ENCODE measurements at regions not wholly inside any gene's neighbourhood (a gene's known extent, or its start where the extent isn't known, plus 50 kb on each side); places are given as distances from the start of the nearest gene placed in this dataset.

GRCh38 chr21:28641731-28642130, 350.9 kb downstream of the LTN1 start:
- DNase-seq (ENCODE audit: low spot score), result no peak

DNA sequence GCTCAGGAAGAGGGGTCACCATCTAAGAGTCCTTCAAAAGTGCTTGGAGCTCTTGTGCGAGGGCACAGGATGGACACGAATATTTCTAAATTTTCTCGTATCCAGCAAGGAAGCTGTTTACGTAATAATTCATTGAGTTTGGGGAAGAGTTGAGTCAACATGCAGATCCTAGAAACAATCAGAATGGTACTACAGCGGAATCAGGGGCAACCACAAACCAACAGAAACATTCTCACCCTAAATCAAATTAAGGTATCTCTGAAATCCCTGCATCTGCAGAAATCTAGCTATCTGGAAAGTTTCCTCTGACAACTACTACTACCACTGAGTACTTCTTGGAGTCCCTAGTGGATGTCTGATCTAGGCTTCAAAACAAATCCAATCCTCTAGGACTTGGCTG, 352.4 kb downstream of the LTN1 start:
- DNase-seq (ENCODE audit: low spot score), result no peak

GRCh38 chr21:28639737-28640136, 352.9 kb downstream of the LTN1 start:
- DNase-seq (ENCODE audit: low spot score), result no peak

DNA sequence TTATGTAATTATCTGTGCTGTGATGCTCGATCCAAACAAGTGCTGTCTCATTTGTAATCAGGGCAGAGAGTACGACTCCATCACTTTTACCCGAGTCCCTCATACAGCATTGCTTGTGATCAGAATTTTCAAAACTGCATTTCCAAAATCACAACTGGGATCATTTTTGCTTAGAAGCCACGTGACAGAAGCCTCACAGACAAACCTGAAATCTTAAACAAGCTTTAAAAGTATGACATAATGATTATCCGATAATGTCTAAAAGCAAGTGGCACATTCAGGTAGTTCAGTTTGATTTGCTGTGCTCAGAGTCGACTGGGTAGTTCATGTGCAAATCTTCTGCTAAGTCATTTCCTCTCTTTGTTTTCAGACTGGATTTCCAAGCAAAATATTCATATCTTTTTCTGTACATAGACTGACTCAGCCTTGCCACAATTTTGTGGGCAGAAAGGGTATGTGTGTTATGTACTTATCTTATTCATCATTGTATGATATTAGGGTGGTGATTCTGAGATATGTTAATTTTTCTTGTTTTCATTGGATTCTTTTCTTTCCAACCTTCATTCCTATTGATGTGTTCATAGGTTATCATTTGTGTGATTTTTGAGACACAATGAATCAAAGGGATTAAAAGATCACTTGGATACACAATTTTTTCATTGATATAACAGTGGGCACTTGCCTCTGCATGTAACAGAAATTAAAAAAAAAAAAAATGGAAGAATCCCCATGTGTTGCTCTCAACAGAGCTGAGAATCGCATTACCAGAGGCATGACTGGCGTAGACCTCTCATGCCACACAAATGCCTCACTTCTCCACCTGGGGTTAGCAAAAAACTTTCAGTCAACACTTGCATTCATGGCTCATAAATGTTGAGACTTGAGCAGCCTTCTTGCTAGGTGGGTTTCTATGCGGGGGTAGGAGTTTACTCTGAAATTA, 355.7 kb downstream of the LTN1 start:
- DNase-seq (ENCODE audit: low spot score), result peak; percentile 86

DNA sequence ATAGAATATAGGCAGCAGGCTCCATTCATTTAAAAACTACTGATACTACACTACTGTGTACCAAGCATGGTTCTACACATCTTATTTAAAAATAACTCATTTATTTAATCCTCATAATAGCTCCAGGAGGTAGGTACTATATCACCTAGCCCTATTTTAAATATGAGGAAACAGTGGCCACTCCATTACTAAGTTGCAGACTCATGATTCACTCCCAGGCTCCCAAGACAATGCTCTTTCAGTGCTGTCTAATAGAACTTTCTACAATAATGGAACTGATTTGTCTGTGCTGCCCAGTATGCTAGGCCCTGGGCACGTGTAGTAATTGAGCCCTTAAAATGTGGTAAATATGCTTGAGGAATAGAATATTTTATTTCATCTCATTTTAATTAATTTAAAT, 357.1 kb downstream of the LTN1 start:
- peak; percentile 37 for DNase-seq (ENCODE audit: low spot score)

- DNase-seq (ENCODE audit: low spot score), result peak; percentile 12
These were observed 358.7 kb downstream of the LTN1 start for GRCh38 chr21:28633839-28634555.

DNA sequence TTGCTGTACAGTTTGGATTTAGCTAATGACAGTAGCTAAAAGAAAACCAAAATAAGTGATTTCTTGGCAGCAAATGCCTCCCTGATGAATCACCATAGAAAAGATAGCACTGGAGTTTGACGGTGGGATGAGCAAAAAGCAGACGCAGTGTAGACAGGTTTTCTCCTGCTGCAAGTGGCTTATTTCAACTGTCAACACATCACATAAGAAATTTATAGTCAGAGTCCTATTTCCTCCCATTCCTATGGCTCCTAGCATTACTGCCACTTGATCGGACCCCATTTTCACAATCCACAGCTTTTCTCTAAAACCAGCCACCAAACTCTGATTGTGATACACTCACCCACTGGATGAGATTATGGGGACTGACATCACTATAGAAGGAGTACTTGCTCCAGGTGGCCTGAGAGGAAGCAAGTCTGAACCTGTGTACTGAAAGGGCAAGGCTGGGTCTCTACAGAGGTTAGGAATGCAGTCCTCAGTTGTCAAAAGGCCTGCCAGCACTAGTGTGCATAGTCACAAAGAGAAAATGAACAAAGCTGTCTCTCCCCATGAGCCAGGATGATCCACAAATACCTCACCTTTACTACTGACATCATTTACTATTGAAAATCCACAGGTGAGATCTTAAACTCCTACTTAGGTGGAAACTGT, 359.8 kb downstream of the LTN1 start:
- peak; percentile 41 for DNase-seq (ENCODE audit: low spot score)

- no peak for DNase-seq (ENCODE audit: low spot score)
These were observed 365.0 kb downstream of the LTN1 start for GRCh38 chr21:28627691-28628090.

GRCh38 chr21:28627261-28627660, 365.4 kb downstream of the LTN1 start:
- no peak for DNase-seq (ENCODE audit: low spot score)

- DNase-seq (ENCODE audit: low spot score), result no peak
These were observed 368.1 kb downstream of the LTN1 start for GRCh38 chr21:28624626-28625025.

DNA sequence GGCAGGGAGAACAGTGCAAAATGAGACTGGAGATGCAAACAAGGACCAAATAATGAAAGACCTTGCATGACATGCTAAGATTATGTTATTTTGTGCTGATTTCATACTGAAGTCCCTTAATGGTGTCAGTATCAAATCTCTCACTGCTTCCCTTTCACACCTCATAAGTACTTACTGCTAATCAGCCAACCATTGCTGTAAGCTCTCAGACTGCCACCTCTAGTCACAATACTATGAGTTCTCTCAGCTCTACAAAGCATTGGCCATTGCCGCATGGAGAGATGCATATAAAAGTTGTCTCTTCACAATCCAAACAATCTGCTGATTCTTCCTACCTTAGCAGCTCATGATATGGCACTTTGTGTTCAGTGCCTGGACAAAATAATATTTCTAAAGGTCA, 375.4 kb downstream of the LTN1 start:
- DNase-seq (ENCODE audit: low spot score), result no peak

DNA sequence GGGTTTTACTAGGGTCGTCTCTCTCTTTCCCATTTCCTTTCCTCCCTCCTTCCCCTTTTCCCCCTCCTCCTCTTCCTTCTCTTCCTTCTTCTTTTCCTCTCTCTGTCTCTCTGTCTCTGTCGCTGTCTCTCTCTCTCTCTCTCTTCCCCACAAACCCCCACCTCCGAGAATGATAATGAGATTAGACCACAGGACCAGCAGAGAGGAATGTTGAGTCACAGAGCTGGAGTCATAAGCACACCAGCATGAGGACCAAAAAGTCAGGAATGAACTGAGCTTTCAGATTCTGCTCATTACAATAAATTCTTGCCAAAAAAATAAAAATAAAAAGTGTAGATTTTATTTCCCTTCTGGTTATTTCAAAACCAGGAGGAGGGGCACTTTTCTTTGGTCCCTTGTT, 377.4 kb downstream of the LTN1 start:
- peak; percentile 16 for DNase-seq (ENCODE audit: low spot score)

DNA sequence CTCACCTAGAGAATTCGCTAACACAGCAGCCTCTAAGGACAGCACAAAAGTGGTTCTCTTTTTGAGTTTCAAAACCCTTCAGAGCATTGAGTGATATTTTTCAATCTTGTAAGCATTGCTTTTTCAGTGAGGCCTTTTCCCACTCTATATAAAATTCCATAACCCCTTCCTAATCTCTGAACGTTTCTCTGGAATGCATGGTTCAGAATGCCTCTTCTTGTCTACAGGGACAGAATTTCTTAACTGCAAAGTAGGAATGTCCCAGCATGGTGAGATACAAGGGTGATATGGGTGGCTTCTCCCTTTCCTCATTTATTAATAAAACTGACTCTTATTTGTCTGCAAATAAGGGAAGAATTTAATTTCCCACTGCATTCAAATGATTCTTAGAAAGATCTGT, 377.9 kb downstream of the LTN1 start:
- DNase-seq (ENCODE audit: low spot score), result no peak

DNA sequence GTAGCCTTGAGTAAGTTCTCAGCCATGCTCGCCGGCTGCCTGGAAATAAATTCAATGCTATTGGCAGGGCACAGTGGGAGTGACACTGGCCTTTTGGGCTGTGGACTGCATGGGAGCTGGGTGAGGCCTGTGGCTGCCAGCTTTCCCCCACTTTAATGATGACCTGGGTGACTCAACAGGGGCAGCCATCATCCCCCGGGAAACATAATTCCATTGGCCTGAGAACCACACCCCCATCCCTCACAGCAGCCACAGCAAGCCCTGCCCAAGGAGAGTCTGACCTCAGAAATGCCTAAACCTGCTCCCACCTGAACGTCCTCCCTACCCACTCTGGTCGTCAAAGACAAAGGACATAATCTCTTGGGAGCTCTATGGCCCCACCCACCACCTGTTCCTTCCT, 384.0 kb downstream of the LTN1 start:
- DNase-seq (ENCODE audit: low spot score), result no peak

GRCh38 chr21:28607545-28607944, 385.1 kb downstream of the LTN1 start:
- no peak for DNase-seq (ENCODE audit: low spot score)

DNA sequence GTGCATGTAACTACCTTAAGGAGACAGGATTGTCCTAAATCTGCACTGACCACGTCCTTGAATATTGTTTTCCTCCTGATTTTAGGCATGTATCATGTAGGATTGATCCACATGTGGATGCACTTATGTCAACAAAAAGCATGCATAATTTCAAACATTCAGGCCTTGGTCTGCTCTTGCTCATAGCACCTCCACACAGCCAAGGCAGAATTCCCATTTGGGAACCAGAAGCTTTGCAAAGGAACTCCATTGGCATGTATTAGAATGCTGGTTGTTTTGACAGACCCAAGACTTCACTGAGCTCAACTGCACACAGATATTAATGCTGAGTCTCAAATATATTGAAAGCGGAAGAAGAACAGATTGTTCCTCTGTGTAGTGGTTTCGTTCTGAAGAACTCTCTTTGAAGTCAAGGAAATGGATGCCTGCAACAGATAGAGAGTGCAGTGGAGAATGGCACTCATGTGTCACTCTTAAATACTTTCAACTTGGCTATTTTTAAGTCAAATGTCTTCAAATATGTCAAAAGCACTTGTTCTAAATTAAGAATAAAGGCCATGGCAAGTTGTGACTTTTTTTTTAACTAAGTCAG, 387.6 kb downstream of the LTN1 start:
- DNase-seq (ENCODE audit: low spot score), result no peak

DNA sequence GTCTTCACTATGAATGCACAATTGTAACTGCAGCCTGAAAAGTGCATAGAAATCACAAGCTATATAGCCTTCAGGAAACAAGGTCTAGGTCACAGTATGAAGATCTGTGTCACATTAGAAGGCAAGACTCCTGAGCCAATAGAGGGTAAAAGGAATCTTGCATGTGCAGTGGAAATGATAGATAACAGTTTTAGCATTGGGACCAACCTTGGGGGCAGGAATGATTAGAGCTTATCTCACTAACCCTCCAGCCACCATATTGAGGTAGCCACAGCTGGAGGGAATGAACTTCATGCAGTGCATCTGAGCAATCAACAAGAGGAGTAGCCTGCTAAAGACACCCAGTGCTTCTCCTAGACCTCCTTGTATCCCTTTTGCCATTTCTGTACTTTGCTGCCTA, 390.1 kb downstream of the LTN1 start:
- no peak for DNase-seq (ENCODE audit: low spot score)

GRCh38 chr21:28598214-28598613, 394.5 kb downstream of the LTN1 start:
- DNase-seq (ENCODE audit: low spot score), result no peak

GRCh38 chr21:28592205-28592865, 400.3 kb downstream of the LTN1 start:
- DNase-seq (ENCODE audit: low spot score), result no peak

DNA sequence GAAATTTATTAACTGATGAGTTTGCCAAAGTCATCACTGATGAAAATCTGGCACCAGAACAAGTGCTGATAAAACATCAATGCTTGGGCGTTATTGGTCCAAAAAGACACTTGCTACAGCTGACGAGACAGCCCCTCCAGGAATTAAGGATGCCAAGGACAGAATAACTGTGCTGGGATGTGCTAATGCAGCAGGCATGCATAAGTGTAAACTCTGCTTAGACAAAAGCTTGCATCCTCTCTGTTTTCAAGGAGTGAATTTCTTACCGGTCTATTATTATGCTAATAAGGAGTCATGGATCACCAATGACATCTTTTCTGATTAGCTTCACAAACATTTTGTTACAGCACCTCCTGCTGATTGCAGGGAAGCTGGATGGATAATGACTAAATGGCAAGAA, 402.0 kb downstream of the LTN1 start:
- no peak for DNase-seq (ENCODE audit: low spot score)

DNA sequence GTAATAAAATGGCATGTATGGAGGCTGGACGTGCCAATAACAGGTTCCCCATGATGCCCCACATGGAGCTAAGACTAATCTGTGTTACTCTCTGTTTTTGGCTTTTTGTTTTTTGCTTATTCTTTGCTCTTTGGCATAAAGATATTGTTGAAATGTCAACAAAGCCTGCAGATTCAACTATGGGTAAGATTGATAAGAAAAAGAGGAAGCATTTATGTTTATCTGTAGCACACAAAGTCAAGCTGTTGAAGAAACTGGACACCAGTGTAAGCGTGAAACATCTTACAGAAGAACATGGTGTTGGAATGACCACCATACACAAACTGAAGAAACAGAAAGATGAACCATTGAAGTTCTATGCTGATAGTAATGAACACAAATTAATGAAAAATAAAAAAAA, 402.7 kb downstream of the LTN1 start:
- DNase-seq (ENCODE audit: low spot score), result no peak

DNA sequence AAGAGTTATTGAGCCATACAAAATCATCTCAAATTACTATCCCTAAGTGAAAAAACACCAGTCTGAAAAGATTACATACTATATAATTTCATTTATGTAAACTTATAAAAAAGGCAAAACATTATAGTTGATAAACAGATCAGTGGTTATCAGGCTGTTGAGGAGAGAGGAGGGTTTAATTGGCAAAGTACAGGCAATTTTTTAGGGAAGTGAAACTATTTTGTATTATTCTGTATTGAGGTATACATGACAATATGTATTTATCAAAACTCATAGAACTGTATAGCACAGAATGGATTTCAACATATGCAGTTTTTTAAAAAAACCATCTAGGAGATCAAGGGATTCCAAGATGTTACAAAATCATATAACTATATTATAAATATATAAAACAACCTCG, 403.7 kb downstream of the LTN1 start:
- DNase-seq (ENCODE audit: low spot score), result no peak
